Neural crest cell (in vitro differentiated cells): ENCODE measurements at regions not wholly inside any gene's neighbourhood (a gene's known extent, or its start where the extent isn't known, plus 50 kb on each side); places are given as distances from the start of the nearest gene placed in this dataset.

ENCODE experiments used
- DNase-seq: peaks from one replicate; pipeline ENCODE4 v3.0.0; 2021; ENCODE audit warnings: low read depth, mixed read lengths, low spot score
- H3K27ac Mint-ChIP-seq: one replicate; pipeline ENCODE4 v1.8.0; 2021; ENCODE audit warnings: mild to moderate bottlenecking, mixed read lengths; ENCODE audit not compliant: unreplicated experiment
- H3K27me3 Mint-ChIP-seq: 2 replicates; pipeline ENCODE4 v1.8.0; 2021; ENCODE audit warnings: low read depth, mild to moderate bottlenecking, mixed read lengths
- H3K36me3 Mint-ChIP-seq: 2 replicates; pipeline ENCODE4 v1.8.0; 2021; ENCODE audit warnings: low read depth, mild to moderate bottlenecking, mixed read lengths
- H3K4me1 Mint-ChIP-seq: 2 replicates; pipeline ENCODE4 v1.8.0; 2021; ENCODE audit warnings: mixed read lengths
- H3K4me3 Mint-ChIP-seq: one replicate; pipeline ENCODE4 v1.8.0; 2021; ENCODE audit warnings: mild to moderate bottlenecking, mixed read lengths
- H3K9me3 Mint-ChIP-seq: 2 replicates; pipeline ENCODE4 v1.8.0; 2021; ENCODE audit warnings: mixed read lengths
- TF ChIP-seq, protein P1 (sequence below): fragments of 200-600 bp; sonication (generic); conservative IDR thresholded peaks from 2 replicates; pipeline ENCODE4 v1.5.0; 2021; ENCODE audit warnings: antibody characterized with exemption, mild to moderate bottlenecking

DNA sequence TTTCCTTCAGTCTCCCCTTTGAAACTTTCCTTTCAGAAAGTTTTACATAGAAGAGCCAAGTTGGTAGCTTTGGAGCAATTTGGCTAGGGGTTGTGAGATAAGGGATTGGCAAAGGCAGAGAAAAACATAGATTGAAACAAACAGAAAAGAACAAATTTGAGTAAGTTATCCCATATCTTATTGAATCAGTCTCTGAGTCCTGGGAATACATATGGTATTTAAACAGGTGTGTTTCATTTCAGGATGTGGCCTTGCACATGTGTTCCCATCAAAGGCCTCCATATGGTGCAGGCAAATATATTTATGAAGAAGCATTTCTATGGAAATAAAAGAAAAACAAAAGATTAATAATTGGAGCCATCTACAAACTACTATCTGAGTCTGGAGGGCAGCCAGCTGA lies 227.9 kb upstream of the ZFP42 start:
- no peak overlapping the region for H3K27ac Mint-ChIP-seq
- no peaks in the 10 kb centered on the region for H3K27me3 Mint-ChIP-seq
- TF ChIP-seq, protein P1, sequence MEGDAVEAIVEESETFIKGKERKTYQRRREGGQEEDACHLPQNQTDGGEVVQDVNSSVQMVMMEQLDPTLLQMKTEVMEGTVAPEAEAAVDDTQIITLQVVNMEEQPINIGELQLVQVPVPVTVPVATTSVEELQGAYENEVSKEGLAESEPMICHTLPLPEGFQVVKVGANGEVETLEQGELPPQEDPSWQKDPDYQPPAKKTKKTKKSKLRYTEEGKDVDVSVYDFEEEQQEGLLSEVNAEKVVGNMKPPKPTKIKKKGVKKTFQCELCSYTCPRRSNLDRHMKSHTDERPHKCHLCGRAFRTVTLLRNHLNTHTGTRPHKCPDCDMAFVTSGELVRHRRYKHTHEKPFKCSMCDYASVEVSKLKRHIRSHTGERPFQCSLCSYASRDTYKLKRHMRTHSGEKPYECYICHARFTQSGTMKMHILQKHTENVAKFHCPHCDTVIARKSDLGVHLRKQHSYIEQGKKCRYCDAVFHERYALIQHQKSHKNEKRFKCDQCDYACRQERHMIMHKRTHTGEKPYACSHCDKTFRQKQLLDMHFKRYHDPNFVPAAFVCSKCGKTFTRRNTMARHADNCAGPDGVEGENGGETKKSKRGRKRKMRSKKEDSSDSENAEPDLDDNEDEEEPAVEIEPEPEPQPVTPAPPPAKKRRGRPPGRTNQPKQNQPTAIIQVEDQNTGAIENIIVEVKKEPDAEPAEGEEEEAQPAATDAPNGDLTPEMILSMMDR: no peak

DNA sequence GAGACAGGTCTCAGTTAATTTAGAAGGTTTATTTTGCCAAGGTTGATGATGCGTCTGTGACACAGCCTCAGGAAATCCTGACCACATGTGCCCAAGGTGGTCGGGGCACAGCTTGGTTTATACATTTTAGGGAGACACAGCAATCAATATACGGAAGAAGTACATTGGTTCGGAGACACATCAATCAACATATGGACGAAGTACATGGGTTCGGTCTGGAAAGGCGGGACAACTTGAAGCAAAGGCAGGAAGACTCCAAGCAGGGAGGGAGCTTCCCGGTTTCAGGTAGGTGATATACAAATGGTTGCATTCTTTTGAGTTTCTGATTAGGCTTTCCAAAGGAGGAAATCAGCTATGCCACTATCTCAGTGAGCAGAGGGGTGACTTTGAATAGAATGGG lies 225.2 kb upstream of the ZFP42 start:
- Mint-ChIP-seq H3K9me3 (peaks cover 2% of the 10 kb centered on the region), H3K27me3 (no peaks in the 10 kb centered on the region), H3K36me3 (no peaks in the 10 kb centered on the region), H3K27ac (no peak overlapping the region), H3K4me3 (no peak overlapping the region), H3K4me1 (no peaks in the 10 kb centered on the region)
- DNase-seq: no peak
- TF ChIP-seq, protein P1: no peak

More for the DNA sequence above, 227.9 kb upstream of the ZFP42 start:
- DNase-seq: no peak
- Mint-ChIP-seq H3K36me3 (no peaks in the 10 kb centered on the region), H3K4me3 (no peak overlapping the region), H3K9me3 (peaks cover 2% of the 10 kb centered on the region), H3K4me1 (no peaks in the 10 kb centered on the region)

DNA sequence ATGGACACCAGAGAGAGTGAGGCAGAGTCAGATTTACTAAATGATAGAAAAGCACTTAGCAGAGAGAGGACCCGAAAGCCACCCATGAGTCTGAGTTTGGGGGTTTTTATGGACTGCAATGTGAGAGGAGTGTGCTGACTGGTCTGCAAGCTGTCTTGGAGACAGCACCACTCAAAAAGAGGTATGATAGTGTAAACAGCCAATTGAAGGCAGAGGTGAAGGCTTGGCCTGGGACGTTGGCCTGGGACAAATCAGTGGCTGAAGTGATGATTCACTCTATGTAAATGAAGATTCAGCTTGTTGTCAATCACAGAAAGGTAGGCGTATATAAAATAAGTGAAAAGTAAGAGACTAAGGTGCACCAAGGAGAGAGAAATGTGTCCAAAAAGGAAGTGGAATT lies 217.6 kb upstream of the ZFP42 start:
- no peak for DNase-seq
- H3K36me3 Mint-ChIP-seq: no peaks in the 10 kb centered on the region
- H3K4me1 Mint-ChIP-seq: no peaks in the 10 kb centered on the region
- TF ChIP-seq, protein P1: no peak
- no peak overlapping the region for H3K27ac Mint-ChIP-seq
- no peak overlapping the region for H3K4me3 Mint-ChIP-seq
- peaks cover 7% of the 10 kb centered on the region for H3K9me3 Mint-ChIP-seq
- H3K27me3 Mint-ChIP-seq: no peaks in the 10 kb centered on the region

DNA sequence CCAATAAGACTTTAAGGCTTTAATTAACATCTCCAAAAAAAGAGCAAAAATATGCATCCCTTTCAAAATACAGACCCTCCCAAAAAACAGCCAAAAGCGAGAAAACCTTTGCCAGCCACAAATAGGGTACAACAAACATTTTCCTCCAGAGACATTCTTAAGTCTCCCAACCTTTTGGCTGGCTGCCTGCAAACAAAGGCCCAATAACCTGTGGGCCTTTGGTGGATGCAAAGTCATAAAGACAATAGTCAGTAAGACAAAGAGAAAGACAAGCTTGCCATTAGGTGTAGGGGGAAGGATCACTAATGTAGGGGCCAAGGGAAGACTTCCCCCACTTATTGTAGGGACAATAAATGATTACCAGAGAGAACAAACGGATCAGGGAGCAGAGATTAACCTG lies 215.5 kb upstream of the ZFP42 start:
- no peaks in the 10 kb centered on the region for H3K36me3 Mint-ChIP-seq
- peaks cover 7% of the 10 kb centered on the region for H3K9me3 Mint-ChIP-seq
- H3K4me1 Mint-ChIP-seq: no peaks in the 10 kb centered on the region
- no peaks in the 10 kb centered on the region for H3K27me3 Mint-ChIP-seq
- TF ChIP-seq, protein P1: no peak
- no peak for DNase-seq
- H3K27ac Mint-ChIP-seq: no peak overlapping the region
- H3K4me3 Mint-ChIP-seq: no peak overlapping the region

DNA sequence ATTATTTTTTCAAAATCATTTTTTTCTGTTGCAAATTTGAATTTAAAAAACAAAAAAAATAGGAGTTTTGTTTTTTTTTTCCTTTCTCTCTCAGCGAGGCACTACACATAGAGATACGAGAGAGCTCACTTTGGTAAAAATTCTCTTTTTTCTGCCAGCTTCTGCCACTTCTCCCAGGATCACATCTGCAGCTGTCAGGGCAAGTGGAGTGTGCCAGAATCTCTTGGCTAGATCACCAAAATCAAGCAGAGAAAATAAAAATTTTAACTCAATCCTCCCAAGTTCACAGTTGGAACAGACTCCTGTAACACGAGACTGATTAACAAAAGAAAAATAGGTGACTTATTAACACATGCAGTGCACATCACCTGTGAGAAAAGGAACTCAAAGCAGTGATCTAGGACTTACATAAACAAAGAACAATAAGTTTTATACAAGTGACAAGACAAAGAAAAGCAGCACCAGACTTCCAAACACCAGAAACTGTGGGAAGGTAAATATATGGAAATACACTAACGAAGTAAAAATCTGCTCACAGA lies 213.2 kb upstream of the ZFP42 start:
- H3K9me3 Mint-ChIP-seq: peaks cover 7% of the 10 kb centered on the region
- TF ChIP-seq, protein P1: no peak
- no peaks in the 10 kb centered on the region for H3K36me3 Mint-ChIP-seq
- no peaks in the 10 kb centered on the region for H3K4me1 Mint-ChIP-seq
- no peak overlapping the region for H3K4me3 Mint-ChIP-seq
- no peak overlapping the region for H3K27ac Mint-ChIP-seq
- H3K27me3 Mint-ChIP-seq: no peaks in the 10 kb centered on the region
- DNase-seq: no peak

DNA sequence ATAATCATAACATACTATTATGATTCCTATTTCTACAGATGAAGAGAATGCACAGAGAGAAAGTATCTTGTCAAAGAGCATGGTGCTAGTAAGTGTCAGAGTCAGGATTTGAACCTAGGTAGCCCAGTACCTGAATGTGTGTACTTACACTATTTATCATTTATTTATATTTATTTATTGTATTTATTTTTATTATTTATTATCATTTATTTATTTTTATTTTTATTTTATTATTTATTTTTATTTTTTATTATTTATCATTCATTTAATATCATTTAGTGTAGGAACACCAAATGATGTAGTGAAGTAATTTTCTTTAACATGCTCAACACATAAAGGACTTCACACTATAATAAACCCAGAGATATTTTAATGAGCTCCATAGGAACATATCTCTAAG lies 209.4 kb upstream of the ZFP42 start:
- Mint-ChIP-seq H3K9me3 (peaks cover 3% of the 10 kb centered on the region), H3K4me1 (no peaks in the 10 kb centered on the region), H3K27me3 (no peaks in the 10 kb centered on the region), H3K36me3 (no peaks in the 10 kb centered on the region), H3K27ac (no peak overlapping the region), H3K4me3 (no peak overlapping the region)
- TF ChIP-seq, protein P1: no peak
- DNase-seq: no peak
